GM21515 (cell line): ENCODE measurements at regions not wholly inside any gene's neighbourhood (a gene's known extent, or its start where the extent isn't known, plus 50 kb on each side); places are given as distances from the start of the nearest gene placed in this dataset.

ENCODE experiments used
- ATAC-seq: cut with Tn5 transposase; IDR thresholded peaks from one replicate; pipeline ENCODE4 v1.9.1; 2021; ENCODE audit not compliant: unreplicated experiment

DNA sequence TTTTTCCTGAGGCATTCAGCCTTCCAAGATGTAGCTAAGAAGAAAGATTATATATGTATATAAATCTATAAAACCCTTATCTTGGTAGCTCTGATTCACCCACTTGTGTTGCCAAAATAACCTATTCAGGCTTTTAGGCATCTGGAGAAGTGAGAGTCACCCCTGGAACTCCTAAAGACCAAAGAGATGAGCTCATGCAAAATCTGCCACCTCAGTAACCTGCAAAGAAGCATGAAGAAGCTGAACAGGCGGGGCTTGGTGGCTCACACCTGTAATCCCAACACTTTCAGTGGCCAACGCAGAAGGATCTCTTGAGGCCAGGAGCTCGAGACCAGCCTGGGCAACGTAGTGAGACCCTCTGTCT lies 393.7 kb downstream of the FOXO1 start:
- ATAC-seq = no peak

DNA sequence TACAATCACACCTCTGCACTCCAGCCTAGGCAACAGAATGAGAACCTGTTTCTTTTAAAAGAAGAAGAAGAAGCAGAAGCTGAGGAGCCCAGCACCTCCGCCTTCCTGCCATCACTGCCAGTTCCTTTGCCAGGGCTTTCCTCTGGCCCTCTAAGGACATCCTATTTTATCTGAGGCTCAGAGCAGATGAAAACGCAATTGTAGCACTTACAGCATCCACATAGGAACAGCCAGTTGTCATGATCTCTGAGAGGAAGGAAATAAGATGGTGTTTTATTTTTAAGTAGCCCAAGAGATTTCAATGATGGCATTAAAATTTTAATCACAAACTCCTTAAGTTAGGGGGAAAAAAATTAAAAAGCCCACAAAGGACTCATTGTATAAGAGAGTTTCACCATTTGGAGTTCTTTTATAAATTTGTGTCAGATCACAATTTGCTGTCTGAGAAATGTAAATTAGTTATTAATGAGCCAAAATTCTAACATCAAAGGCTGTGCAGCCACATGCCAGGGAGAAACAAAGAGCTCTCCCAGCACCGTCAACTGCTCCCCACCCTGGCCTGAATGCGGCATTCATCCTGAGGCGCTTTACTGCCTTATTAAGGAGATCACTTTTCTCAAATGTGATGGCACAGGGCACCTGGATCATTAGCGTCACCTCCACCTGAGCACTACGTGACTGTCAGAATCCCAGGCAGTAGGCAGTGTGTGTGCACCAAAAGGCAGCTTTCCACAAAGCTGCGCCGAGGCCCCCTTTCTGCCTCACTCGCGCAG lies 393.0 kb downstream of the FOXO1 start:
- no peak for ATAC-seq

DNA sequence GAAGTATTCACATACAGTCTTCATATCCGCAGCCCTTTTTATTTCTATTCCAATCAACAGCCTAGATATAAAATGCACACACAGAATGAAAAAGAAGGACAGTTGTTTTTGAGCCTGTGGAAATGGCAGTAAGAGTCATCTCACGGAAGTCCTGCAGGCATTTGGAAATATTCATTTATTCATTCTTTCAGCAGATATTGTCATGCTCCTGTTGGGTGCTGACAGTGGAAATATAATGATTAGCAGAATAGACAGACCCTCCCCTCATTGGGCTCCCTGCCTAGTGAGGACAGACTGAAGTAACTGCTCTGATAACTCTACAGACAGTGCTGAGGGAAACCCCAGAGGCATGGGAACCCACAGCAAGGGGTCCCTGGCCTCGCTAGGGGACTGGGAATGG lies 392.3 kb downstream of the FOXO1 start:
- ATAC-seq = no peak

DNA sequence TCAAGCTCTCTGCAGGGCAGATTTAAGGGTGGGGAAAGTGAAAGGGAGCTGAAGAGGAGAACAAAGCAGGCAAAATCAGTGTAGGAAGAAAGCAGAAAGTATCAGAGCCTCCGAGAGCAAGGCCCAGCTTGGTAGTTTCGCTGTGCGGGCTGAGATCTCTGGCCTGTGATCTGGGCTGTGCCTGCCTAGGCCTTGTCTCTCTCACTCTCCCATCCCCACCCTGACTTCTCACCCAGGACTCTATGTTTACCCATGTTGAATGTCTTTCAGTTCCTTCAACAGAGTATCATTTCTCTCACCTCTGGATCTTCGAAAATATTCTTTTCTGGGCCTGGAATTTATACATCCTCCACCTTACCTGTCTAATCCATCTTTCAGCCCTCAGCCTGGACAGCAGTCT lies 391.3 kb downstream of the FOXO1 start:
- no peak for ATAC-seq

DNA sequence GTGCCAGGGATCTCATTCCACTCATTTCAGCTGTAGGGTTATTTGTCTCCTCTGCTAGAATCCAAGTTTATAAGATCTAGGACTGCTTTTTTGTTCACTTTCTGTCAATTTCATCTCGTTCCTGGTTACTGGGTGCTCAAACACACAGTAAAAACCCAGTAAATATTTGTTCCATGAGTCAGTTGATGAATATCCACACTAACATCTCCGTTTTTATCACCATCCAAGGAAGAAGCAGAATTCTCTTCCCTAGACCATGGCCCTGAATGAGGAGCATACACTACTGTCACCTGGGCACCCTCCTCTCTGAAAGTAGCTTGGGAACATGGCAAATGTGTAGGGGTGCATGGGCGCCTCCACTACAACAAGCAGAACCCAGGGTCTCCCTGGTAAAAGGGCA lies 390.8 kb downstream of the FOXO1 start:
- no peak for ATAC-seq

DNA sequence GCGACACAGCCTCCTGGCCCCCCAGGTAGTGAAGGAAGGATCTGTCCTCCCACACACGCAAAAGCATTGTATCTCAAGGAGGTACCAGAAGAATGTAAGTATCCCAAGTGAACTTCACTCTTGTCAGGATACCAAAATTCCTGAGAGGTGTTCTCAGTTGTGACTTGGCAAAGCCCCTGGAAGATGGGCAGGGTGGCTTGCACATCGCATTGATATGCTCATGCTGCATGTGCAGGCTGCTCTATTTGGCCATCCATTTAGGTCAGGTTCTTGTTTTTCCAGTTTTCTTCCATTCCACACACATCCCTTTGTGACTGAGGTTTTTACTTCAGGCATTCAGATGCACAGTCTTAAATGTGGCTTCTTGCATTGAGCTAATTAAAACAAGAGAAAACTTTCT lies 382.8 kb downstream of the FOXO1 start:
- no peak for ATAC-seq

DNA sequence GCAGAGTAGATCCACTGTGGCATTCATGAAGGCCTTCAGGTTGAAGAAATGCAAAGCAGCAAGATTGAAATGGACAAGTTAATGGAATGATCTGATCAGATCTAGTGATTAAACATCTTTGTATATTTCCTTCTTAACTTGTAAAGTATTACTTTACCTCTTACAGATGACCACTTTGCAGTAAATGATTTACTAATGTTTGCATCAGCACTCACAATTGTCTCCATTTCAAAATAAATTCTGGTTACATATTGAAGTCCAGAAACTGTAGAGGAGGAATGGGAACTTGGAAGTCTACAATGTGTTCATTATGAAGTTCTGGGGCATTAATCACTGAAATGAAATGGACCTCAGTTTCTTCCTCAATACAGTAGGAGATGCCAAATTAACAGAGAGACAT lies 380.8 kb downstream of the FOXO1 start:
- no peak for ATAC-seq

DNA sequence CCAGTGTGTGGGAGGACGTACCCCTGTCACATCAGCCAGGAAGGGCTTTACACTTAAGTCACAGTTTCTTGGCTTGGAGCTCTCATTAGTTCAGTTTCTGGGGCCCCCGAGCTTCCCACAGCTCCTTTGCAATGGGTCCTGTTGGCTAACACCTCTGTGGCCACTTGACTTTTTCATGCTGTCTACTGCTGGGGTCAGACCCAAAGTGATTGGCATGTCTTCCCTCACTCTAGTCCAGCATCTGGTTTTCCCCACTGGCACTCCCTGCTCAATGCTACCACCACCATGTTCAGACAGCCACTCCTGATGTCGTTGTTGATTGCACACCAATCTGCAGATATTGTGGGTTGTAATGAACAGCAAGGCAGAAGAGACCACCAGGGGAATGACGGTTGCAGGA lies 379.0 kb downstream of the FOXO1 start:
- ATAC-seq = no peak

DNA sequence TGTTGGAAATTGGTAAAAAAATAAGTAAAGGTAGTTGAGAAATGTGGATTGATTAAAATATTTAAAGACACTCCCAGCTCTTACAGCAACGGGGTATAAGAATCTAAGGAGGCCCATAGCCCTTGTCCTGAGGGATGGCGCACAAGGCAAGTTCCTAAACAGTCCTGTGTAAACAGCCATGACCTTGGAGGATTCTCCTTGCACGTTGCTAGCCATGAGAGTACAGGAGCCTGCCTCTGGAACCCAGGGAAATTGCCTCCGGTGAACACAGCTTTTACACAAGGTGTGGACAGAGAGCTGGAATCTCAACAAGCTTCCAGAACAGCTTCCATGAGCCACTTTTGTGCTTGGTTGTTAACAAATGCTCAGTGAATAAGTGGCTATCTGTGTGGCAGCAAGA lies 378.2 kb downstream of the FOXO1 start:
- no peak for ATAC-seq

DNA sequence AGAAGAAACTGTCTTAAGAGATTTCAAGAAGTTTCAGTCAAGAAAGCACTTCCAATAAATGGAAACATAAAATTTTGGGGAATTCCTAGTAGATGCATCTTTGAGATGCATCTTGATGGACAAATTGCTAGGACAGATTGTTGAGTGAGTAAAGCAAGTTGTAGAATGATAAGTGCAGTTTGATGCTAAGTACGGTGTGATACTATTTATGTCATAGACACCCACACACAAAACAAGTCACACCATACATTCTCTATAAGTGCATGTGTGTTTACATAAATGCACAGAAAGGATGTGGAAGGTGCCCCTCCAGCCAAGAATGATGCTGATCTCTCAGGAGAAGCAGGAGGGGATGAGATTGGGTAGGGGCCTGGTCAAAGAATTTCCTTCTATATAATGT lies 375.7 kb downstream of the FOXO1 start:
- ATAC-seq = no peak

DNA sequence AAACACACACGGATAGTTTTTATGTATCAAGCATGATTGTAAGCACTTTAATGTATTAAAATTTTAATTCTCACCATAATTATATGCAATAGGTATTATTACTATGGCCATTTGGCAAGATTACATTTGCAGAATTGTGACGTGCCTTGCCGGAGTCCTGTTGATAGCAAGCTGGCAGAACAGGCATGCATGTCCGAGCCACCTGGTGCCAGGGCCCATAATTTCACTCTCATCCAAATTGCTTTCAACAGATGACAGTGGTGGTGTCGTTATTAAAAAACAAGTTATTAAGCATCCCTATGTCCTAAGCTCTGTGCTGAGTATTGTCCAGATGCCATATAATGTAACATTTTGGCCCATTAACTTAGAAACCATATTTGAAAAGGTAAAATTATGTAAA lies 374.3 kb downstream of the FOXO1 start:
- no peak for ATAC-seq

DNA sequence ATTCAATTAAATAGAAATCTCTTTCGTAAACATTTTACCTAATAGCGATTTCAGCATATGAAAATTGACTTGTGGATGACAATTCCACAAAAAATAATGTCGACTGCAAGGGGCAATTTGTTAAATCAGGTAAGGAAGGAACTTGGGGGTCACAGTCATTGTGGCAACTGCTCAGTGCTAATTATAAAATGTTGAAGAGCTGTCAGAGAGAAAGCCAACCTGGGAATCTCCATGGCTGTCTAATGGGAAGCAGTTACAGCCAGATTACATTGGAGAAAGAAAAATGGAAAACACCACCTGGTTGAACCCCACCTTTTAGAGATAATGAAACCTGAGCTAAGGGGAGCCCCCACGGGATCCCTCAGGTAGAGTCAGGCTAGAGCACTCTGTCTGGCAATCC lies 373.9 kb downstream of the FOXO1 start:
- ATAC-seq = no peak

DNA sequence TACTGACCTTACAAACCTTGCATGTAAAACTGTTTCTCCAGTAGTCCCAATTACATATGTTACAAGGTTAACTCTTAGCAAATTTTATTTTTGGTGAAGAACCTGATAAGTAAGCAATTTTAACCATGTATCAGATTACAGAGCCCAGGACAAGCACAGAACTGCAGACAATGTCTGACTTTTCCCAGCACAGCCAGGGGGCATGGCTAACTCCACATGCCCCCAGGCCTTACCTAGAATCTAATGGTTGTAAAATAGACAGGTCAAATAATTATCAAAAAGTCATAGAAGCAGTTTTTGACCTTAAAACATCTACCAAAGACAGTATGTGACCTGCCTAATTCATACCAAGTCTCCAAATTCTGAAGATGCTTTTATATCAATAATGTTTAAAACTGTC lies 364.1 kb downstream of the FOXO1 start:
- ATAC-seq = no peak

DNA sequence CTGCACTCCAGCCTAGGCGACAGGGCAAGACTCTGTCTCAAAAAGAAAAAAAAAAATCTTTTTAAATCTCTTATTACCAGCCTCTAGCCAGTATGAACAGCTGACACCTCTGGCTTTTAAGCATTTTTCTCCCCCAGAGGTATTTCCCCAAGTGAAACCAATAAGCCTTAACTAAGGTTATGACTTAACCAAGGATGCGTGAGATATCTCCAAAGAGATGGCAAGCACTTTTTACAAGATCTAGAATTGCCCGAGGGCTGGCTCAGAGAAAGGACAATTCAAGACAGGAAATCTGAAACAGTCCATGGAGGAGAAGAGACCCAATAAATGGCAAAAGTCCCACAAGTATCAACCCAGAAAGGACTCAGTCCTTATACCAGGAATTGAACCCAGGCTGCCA lies 362.1 kb downstream of the FOXO1 start:
- ATAC-seq = no peak

DNA sequence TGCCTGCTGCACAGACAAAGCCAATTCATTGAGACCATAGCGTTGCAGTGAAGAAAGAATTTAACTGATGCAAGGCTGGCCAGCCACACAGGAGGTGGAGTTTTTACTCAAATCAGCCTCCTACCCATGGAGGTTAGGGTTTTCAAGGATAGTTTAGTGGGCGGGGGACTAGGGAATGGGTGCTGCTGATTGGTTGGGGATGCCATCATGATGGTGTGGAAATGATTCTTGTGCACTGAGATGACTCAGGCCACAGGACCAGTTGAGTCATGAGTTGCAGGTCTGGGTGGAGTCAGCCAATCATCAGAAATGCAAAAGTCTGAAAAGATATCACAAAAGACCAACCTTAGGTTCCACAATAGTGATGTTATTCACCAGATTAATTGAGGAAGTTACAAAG lies 359.6 kb downstream of the FOXO1 start:
- no peak for ATAC-seq

DNA sequence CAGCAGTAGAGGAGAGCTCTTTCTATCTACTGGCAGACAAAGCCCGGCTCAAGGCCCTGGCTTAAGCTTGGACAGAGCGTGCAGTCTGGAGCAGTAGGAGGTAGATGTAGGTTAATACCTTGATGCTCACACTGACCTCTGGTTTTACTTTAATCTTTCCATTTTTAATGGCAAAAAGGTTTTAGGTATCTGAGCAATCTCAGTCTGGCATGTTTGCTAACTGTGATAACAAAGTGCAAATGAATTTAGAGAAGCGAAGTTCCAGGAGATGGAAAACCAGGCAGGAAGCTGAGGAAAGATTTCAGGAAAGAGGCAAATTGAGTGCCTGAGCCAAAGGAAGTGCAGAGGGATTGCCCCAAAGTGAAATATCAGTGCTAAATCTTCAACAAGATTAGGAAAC lies 356.6 kb downstream of the FOXO1 start:
- ATAC-seq = no peak

DNA sequence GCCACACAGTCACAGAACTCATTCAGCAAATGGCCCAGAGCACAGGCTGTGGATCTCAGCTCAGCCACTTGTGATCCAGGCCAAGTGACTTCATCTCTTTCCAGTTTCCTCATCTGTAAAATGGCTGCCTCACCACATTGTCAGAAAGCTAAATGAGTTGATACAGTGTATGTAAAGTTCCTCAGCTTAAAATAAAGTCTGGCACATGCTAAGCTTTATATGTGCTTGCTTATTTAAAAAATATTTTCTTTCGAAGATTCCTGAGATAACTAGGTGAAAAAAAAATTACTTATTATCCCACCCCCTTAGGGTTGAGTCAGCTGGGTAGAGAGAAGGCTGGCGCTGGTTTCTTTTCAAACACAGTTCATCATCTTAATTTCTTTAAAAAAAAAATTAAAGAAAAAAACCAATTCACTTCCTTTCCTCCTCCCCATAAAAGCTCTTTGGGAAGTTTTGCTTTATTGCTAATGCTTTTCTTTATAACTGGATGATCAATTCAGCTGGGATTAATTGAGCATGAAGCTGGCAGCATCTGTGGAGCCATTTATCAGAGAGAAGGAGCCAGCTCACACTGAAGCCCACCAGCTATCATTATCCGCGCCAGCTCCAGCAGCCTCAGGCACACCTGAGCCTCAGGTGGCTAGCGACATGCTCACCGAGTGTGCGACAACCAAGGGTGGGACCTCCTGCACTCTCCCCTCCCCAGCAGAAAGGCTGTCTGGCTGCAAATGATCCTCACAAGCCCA lies 354.9 kb downstream of the FOXO1 start:
- ATAC-seq = no peak

DNA sequence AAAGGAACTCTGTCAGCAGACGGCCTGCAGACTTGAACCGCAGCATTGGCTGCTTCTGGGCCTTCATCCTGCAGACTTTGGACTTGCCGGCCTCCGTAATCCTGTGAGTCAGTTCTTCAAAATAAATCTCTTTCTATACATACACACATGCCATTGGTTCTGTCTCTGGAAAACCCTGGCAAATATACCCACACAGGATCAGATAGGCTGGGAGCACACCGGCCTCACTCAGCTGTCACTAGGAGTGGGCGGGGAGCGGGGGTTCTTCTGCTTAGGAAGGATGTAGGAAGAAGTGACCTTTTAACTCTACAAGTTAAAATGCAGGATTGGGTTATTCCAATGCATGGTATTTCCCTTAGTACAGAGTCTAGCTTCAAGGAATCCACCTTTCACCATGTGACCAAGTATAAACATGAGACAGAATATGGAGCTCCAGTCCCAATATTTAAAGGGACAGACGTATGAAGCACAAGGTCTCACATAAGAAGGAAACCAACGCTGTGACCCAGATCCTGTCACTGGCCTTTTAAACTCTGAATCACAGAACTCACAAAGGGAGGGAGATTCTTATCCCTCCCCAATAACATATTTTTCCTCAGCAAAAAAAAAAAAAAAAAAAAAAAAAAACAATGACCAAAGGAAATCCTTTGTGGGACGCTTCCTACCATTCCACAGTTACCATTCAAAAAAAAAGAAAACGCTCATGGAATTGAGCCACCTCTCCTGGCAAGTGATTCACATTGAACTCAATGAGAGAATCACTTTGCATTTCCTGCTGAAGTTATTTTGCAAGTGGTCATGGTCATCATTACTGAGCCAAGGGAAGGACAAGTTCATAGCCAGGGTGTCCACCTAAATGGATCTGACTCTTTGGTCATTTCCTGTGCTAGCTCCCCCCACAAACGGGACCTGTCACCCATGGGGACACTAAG lies 352.9 kb downstream of the FOXO1 start:
- no peak for ATAC-seq

DNA sequence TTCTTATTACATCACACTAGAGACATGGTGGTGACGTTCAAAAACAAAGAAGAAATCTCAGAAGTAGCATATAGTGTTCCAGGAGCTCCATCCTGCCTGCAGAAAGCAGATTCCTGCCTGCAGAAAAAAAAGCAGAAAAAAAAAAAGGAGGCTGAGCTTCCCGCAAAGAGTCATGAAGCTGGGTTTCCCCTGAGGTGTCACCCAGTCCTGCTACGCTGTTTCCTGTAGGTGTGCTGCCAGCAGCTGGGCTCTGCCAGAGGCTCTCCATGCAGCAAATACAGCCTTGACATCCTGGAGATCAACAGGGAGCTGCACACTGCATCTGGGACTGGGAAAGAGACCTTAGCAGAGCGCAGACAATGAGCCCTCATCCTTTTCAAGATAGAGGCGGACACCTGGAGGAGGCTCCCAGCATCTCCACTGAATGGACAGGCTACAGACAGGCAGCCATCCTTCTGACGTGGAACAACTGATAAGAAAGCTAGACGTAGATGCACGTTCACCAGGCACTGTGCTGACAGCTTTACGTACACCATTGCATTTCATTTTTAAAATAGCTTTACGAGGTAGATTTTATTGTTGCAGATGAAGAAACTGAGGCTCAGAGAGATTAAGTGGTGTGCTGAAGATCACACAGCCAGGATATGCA lies 350.9 kb downstream of the FOXO1 start:
- ATAC-seq = no peak

DNA sequence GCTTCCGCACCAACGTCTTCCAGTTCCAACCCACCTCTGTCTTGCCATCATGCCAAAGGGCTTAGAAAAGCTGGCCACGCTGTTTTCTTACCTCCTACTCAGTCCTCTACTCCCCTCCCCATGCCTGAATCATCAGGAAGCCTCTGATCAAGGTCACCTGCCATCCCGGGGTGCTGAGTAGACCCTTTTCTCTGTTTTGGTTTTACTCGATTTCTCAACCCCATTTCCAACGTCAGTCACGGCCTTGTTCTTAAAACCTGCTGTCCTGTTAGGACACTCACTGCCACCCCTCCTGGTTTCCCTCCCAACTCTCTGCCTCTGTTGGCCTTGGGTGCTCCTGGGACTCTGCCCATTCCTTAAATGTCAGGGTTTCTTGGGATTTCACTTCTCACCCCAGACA lies 350.1 kb downstream of the FOXO1 start:
- no peak for ATAC-seq

DNA sequence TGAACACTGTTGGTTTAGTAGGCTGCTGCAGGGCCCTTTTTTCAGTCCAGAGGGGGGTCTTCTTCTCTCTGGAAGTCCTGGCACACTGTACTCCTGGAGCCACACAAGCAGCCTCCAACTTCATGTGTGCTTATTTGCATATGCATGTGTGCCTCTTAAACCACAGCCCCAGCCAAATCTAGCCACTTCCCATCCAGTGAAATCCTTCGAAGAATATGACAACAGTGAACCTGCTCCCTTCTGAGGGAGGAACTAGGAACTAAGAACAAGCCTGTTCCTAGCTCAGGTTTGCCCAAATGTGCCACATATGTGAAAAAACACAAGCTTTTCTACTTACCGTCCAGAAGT lies 348.5 kb downstream of the FOXO1 start:
- ATAC-seq = no peak
